GM19240 (cell line): ENCODE measurements at regions not wholly inside any gene's neighbourhood (a gene's known extent, or its start where the extent isn't known, plus 50 kb on each side); places are given as distances from the start of the nearest gene placed in this dataset.

Source experiments
- DNase-seq: peaks from one replicate; pipeline ENCODE4 v3.0.0; 2011; ENCODE audit warnings: low spot score; ENCODE audit not compliant: insufficient read length

DNA sequence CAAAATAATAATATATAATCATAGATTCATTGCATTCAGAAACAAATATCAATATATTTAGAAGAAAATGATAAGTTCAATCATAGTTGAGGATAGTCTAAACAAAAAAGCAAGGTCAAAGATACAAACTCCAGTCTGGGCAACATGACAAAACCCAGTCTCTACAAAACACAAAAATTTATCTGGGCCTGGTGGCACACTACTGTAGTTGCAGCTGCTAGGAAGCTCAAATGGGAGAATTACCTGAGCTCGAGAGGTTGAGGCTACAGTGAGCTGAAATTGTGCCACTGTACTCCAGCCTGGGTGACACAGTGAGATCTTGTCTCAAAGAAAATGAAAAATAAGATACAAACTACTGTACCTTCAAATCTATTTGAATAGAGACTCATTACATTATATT, 52.7 kb upstream of the ANXA10 start:
- no peak for DNase-seq
